ENCODE measurements at regions not wholly inside any gene's neighbourhood (a gene's known extent, or its start where the extent isn't known, plus 50 kb on each side); places are given as distances from the start of the nearest gene placed in this dataset.

DNA sequence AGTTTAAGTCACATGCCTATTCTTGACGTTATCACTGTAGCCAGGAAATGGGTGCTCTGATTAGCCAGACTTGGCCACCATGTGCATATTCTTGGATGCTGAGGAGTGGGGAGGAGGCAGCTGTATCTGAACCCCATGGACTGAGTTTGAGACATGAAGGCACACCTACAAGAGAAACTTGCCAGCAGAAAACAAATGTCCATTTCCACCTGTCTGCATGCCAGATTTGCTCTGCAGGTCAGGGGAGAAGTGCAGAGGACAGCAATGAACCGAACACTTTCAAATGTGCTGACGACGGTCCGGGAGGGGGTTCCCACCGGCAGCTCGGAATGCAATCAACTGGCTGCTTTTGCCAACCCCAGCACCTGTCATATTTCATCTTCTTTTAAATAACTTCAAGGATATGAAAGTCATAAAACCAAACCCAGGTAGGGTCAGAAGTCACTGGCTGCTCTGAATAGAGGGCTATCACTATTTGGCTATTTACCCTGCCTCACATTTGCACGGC is 287.8 kb upstream of the N4BP1 start:
- no peak for DNase-seq (ENCODE audit: low read depth)

DNA sequence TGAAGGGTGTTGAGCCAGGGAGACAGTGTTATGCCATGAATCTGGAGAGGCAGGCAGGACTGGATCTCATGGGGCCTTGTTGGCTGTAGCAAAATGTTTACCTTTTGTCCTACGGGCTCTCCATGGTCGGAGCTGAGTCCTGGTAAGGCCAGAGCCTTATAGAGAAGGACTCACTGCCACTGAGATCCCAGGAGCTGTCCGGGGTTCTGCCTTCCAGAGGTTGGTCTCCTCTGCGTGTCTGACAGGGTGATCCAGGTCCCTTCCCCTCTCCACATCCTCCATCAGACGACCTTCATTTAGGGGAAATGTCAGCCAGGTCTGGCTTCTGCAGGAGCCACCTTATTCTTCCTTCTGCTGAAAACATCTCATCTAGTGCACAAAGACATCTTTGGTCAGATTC is 285.2 kb upstream of the N4BP1 start:
- no peak for DNase-seq (ENCODE audit: low read depth)

DNA sequence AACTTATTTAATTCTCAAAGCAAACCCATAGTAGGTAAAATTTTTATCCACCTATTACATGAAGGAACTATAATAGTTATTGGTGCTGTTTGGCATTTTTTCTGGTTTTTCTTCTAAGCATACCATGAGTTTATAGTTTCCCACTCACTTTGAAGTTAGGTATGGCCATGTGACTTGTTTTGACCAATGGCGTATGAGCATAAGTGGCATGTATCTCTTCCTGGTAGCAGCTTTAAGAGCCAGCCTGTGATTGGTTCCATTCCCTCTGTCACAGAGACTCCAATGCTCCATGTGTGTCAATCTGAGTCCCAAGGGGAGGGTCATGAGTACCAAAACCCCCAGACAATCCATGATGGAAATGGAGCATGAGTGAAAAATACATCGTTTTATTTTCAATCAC is 282.9 kb upstream of the N4BP1 start:
- DNase-seq (ENCODE audit: low read depth), result no peak

DNA sequence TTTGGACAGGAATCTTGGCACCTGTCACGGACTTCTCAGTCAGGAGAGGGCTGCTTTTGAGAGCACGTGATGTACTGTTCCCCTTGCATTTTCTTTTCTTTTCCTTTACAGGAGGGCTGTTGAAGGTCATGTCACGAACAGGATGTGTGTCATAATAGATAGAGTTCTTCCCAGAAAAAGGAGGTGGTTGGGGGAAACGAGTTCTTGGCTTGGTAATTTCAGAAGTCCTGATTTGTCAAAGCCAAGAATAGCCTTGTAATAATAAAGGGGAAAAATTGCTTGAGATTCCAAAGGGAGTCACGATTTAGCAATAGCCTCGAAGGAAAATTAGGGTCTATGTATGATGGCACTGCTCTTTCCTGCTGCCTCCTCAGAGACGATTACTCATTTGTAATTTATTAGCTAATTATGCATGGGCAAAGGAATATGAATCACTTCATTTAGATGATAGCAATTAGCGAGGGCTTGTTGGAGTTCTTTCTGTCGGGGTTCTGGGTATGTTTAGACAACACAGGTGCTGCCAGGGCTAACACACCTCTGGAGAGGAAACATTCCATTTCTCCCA is 277.7 kb upstream of the N4BP1 start:
- no peak for DNase-seq (ENCODE audit: low read depth)

DNA sequence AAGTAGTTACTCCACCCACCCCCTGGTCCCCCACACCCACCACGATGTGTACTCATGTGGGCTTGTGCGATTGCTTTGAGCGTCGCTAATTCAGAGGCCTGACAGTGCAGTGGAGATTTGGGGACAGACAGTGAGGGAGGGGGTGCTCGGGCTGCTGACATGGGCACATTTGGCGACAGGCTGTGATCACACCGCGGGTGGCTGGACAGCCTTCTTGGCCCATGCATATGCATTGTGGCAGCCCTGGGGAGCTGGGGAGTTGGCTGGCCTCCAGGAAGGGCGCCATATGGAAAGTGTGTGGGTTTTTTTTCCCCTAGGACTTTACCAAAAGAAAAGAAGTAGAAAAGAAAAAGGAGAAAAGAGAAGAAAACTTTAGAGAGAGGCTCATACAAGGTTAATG is 275.5 kb upstream of the N4BP1 start:
- DNase-seq (ENCODE audit: low read depth), result no peak

DNA sequence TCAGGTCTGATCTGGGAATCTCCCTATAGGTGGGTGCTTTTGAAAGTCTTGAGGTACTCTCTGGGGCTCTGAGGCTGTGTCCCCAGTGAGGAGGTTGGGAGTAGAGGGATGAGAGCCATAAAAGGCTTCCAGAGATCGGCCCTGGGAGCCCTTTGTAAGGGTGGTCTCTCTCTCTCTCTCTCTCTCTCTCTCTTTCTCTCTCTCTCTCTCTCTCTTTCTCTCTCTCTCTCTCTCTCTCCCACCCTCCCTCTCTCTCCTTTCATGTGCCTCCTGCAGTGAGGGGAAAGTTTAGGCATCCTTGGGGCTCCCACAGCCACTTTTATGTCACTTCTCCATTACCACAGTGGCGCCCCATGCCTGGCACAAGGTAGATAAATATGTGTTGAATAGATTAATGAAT is 271.3 kb upstream of the N4BP1 start:
- DNase-seq (ENCODE audit: low read depth), result no peak

DNA sequence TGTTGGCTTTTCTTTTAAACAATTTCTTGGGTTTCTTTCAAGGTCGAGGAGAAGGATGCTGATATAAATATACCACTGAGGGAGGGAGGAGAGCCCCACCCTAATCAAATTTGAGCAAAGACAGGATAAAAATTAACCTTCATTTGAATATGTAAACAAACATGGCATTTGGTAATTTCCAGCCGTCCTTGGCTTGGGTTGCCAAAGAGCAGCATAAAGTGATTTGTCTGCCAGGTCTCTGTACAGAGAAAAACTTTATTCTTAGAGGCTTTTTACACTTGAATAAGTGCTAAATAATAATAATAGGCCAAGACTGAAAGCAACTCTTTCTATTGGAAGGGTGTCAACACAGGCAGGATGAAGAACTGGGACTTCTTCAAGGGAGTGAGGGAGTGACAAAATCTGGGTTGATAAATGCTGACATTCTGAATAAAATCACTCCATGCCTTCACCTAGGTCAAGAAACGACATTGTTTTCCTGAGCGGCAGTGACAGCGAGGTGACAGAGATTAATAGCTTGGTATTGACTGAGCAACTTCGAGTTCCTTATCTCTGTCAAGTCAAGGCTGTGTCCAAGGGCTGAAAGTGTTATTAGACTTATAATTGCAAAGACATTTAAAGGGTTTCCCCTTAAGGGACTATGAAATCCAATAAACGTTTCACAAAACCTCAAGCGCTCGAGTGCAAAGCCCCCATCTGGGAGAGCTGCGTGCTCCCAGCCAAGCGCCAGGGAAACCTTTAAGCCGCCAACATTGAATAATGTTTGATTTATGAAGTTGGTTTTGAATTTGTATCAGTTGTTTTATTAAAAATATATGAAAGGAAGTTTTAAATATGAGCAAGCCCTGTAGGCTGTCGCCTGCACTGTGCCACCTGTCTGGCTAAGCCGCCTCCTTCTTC is 269.5 kb upstream of the N4BP1 start:
- no peak for DNase-seq (ENCODE audit: low read depth)

DNA sequence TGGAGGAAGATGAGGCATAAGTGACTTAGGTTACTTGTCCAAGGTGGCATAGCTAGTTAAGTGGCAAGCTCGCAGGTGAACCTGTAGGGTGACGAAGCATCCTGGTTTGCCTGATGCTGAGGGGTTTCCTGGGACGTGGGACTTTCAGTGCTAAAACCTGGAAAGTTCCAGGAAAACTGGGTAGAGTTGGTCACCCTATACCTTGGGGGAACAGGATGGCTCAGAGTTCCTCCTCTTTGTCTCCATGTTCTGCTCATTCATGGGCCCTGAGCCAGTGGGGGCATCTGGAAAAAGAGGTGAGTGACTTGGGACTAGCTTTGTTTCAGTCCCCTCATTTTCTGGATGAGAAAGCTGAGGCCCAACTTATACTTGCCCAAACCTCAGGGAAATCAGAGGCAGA is 268.0 kb upstream of the N4BP1 start:
- no peak for DNase-seq (ENCODE audit: low read depth)

DNA sequence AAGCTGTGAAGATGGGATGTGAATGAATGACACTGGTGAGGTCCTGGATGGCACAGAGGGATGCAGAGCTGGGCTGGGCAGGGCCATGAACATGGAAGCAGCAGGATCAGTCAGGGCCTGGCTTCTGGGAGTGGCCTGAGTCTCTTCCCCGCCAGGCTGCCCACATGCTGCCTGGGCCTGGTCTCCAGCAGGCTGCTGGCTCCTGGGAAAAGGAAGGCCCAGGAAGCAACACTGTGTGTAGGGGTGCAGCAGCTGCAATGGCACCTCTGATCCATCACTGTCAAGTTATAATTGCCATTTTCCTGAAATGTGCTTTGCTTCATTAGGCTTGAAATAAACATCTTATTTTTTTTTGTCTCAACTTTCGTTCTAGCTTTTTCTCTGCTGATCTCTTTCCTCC is 260.2 kb upstream of the N4BP1 start:
- DNase-seq (ENCODE audit: low read depth), result no peak

DNA sequence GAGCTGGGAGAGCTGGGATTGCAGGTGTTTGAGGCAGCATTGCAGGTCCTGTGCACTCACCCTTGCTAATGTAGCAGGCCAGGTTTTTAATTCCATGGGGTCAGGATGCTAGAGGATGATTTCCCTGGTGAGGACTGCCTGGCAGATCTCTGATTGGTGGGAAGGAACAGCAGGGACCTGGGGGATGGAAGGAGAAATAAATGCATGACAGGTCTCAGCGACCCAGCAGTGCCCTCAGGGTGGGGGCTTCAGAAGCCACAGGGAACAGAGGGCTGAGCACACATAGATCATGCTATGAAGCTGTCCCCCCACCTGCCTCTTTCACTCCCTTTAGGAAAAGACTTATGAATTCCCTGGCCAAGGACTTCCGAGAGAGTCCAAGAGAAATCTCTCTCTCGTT is 255.5 kb upstream of the N4BP1 start:
- no peak for DNase-seq (ENCODE audit: low read depth)

DNA sequence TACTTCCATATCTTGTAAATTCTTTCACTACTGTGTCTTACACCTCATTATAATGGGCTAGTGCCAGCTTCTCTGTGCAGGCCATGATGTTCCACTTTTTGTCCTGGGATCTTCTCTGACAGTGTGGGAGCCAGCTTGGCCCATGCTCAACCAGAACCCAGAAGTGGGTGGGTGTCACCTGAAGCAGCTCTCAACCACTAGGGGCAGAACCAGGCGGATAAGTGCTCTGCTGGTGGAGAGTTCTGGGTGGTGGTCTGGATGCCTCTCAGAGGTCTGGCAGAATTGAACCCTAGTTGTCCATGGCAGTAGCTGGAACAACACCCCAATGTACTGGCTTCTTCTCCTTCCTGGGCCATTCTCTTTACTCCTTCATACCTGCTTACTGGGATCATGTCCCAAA is 254.1 kb upstream of the N4BP1 start:
- no peak for DNase-seq (ENCODE audit: low read depth)

DNA sequence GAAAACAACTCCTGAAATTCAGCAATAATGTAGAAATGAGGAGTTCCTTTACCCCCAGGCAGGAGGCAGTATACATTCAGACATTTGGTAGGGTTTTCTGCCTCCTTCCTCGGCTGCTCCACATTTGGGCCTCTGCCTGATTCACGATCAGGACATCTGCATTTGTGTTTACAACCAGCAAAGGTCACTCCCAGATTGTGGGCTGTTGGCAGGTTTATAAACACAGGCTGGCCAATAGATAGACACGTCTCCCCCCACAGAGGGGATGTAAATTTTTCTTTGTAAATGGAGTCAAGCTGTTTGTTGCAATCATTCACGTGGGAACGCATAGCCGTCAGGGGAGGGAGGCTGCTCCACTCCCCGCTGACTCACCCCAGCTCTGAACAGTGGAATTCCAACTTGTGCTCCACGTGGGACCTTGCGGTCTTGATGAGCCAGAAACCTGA is 252.1 kb upstream of the N4BP1 start:
- DNase-seq (ENCODE audit: low read depth), result peak; percentile 87

DNA sequence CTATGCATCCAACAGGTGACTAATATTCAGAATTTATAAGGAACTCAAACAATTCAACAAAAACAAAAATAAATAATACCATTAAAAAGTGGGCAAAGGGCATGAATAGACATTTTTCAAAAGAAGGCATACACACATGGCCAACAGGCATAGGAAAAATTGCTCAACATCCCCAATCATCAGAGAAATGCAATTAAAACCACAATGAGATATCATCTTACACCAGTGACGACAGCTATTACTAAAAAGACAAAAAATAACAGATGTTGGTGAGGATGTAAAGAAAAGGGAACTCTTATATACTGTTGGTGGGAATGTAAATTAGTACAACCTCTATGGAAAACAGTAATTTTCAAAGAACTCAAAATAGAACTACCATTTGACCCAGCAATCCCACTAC is 250.4 kb upstream of the N4BP1 start:
- peak; percentile 61 for DNase-seq (ENCODE audit: low read depth)

DNA sequence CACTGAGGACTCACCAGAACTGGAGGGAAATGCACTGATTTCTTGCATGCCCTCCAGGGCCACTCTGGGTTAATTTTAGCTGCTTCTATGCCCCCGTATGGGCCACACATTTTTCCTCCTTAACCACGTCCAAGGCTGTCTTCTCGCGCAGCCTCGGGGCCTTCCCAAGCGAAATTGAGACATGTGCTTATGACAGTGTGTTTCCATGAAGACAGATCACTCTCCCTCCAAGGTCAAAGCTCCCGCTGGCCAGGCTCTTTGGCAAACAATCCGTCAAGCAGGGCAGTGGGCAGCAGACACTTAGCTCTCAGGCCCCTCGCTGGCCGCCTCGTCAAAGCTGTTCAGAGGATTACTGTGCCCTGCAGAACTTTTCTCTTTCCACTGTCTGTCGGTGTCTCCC is 243.0 kb upstream of the N4BP1 start:
- DNase-seq (ENCODE audit: low read depth), result peak; percentile 5

DNA sequence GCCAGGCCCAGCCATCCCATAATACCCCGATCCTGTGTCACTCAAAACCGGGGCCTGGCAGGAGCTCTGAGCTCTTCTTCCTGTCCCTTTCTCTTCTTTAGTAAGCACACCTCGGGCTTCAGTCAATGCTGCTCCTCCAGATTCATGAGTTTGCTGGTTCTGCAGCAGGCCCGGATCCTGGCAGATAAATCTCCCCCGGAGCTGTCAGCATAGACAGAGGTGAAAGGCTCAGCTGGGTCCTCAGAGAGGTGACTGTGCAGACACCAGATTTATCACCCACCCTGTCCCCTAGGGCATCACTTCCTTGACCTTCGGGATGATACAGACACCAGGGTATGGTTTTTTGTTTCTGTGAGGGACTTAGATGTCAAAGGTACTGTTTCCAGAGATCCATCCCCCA is 242.5 kb upstream of the N4BP1 start:
- DNase-seq (ENCODE audit: low read depth), result no peak

DNA sequence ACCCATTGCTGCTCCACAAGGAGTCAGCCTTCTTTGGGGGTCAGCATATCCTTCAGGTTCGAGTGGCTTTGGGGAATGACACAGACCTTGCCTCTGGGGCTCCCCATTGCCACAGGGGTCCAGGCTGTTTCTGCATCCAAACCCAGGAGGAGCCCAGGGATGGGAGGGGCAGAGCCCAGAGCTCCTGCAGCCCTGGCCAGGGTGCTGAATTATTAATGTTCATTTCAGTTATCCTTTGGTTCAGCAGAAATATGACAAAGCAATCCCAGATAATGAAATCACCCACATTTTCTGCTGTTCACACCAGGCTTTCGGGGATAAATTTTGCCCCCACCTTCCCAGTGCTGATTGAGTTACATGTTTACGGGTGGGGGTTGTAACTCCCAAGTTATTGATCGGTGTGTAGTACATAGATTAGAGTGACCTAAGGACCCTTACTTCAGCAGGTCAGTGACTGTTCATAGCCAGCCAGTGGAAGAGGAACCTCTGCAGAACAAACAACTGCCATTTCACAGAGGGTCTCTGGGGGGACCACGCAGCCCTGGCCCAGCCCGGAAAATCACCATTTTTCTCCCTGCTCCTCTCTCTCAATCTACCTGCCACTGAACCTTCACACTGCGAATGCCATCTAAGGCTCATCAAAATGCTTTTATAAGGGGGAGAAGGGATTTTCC is 240.3 kb upstream of the N4BP1 start:
- DNase-seq (ENCODE audit: low read depth), result no peak

DNA sequence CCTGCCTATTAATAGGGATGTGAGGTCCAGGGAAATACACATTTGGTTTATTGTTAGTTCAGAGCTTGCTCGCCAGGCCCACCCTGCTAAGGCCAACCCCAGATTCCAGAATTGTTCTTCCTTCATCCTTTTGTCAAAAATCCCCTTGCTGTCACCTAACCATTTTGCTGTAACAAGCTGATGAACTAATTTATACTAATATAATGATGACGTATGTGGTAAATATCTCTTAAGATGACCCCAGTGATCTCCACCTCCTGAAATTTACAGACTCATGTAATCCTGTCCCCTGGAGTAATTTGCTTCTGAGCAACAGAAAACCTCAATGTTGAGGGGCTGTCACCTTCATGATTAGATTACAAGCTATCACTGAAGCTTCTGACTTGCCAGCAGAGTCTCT is 236.3 kb upstream of the N4BP1 start:
- no peak for DNase-seq (ENCODE audit: low read depth)

DNA sequence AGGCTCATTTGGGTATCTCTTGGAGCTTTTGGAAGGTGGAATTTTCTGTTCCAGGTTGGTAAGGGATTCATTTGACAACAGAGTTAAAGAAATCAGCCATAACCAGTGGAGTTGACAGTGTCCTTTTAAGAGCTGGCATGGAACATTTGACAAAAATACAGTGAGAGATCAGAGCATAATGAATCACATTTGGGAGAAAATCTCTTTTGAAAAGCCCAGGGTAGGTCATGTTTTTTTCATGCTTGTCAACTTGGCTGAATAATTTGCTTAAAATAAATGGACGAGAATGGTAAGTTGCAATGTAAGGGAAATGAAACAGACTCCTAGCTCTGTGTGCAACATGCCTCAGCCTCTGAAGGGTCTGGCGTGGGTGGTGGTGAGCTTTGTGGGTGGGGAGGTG is 235.3 kb upstream of the N4BP1 start:
- no peak for DNase-seq (ENCODE audit: low read depth)

DNA sequence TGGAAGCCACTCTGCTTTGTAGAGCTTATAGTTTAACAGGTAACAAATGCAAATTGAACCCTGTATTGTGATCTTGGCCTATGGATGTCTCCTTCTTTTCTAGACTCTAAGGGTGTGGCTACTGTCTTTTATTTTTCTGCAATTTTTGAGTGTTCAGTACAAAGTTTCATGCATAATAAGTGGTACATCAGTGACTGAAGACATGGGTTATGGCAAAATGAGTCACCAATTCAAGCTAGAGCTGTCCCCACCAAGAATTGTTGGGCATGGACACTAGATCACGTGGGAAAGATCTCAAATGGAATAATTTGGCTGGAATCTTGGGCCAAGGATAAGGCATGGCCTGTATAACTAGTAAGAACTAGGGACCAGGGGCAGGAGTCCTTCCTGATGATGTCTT is 228.4 kb upstream of the N4BP1 start:
- no peak for DNase-seq (ENCODE audit: low read depth)

DNA sequence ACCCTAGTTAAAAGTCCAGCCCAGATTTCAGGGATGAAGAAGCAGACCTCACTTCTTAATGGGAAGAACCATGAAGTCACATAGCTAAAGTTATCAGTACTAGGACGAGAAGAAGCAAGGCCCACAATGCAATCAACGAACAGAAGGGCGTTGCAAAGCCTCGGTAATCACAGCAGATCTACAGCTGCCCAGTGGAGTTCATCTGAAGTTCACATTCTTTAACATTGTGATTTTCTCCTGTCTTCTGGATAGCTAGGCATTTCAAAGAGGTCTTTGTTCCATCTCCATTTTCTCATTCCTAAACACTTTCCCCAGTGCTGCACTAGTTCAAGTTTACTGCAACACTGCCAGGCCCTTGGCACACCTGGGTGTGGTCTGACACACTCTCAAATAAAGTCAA is 226.7 kb upstream of the N4BP1 start:
- no peak for DNase-seq (ENCODE audit: low read depth)

DNA sequence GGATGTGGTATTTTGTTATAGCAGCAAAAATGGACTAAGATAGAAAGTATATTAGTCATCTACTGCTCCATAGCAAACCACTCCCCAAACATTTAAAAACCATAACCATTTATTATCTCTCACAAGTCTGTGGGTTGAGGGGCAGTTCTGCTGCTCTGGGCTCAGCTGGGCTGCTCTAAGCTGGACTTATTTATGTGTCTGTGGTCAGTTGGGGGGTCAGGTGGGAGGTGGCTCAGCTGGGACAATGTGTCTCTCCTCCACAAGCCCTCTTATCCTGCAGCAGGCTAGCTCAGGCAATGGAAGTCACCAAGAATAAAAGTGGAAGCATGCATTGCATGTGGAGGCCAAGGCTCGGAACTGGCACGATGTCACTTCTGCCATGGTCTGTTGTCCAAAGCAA is 226.1 kb upstream of the N4BP1 start:
- no peak for DNase-seq (ENCODE audit: low read depth)

DNA sequence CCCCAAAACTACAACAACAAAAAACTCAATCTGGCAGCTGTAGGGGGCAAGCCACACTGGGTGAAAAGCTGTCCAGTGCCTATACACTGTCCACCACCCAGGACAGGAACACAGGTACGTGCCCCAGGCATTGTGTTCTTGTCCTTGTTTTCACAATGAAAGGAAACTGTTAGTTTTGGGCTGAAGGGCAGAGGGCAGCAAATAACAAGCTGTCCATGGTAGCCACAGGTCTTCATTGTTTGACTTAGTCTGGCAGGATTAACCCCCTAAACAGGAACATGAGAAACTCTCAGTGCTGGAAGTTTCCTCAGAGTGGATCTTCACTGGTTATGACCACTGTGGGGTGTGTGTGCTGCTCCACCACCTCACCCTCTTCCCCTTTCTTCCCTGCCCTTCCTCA is 224.6 kb upstream of the N4BP1 start:
- no peak for DNase-seq (ENCODE audit: low read depth)

DNA sequence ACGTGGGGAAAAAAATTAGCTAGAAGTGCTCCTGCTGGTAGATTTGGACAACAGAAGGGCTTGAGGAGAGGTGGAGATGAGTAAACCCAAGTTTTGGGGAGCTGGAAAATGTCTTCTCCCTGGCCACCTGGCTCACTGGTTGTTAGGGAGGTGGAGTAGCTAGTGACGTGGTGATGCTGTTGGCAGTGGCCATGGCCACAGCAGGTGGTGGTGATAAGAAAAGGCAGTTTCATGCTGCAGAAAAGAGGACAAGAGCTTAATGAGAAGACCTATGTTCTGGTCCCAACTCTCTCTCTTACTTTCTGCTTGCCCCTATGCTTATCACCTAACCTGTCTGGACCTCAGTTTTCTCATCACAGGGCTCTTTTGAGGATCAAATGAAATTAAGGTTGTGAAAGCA is 223.5 kb upstream of the N4BP1 start:
- no peak for DNase-seq (ENCODE audit: low read depth)

All from RPMI7951 (cell line).